ENCODE measurements at regions not wholly inside any gene's neighbourhood (a gene's known extent, or its start where the extent isn't known, plus 50 kb on each side); places are given as distances from the start of the nearest gene placed in this dataset.

DNA sequence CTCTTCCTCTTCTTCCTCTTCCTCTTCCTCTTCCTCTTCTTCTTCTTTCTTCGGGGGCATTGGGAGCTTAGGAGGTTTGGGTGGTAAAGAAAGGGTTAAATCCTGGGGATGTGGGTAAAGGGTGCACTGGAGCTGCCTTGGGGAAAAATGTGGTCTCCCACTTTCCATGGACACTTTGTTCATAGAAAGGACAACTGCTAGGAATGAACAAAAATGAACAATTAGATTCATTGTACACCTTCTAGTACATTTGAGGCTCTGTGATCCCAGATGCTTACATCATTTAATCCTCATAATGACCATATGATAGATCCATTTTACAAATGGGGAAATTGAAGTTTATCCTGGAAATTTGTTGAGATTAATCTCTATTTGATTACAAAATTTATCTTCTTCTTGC, 699.7 kb downstream of the TUSC7 start:
- Mint-ChIP-seq H3K36me3 (no peaks in the 10 kb centered on the region), H3K27me3 (no peaks in the 10 kb centered on the region), H3K9me3 (no peaks in the 10 kb centered on the region), H3K27ac (no peak overlapping the region), H3K4me3 (no peak overlapping the region), H3K4me1 (ENCODE audit: low read depth) (no peaks in the 10 kb centered on the region)
- no peak for DNase-seq
- CTCF ChIA-PET = interaction anchor here (0.6 kb wide), 1 partner anchor 501 kb away, joined by 4 read pairs; no protein-coding TSS in a partner anchor
- intact Hi-C loops (cut with micrococcal nuclease) = no loop called here
- POLR2A ChIA-PET = no interaction called here

DNA sequence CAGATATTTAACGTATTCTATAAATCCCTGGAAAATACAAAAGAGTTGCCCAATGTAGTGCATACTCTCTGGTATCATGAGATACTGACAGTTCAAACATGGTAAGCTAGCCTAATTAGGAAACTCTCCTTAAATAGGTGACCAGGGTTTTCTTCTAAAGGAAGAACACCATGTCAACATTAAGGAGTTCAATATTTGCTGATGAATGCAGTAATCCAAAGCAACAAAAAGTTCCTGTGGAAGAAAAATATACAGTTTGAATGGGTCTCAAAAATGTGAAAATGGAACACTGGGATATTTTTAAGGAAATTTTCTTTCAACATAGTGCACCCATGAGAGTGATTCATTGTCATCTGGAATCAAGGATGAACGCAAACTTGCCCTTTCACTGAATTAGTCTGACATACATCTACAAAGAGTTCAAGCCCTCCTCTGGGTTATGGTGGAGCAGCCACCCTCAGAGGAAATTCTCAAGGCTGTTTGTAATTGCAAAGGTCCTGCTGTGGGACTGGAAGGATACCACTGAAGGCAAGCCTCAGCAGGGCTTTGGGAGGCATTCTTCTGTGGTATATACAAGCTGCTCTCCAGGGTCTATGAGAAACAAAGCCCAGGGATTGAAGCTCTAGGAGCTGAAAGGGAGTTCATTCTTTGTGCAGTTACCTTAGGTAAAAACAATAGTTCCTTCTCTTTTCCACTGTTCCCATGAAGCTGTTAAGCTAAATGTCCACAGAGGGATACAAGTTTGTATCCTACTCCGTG, 700.3 kb downstream of the TUSC7 start:
- Mint-ChIP-seq H3K4me1 (ENCODE audit: low read depth) (no peaks in the 10 kb centered on the region), H3K4me3 (no peak overlapping the region), H3K27ac (no peak overlapping the region), H3K36me3 (no peaks in the 10 kb centered on the region), H3K27me3 (no peaks in the 10 kb centered on the region), H3K9me3 (no peaks in the 10 kb centered on the region)
- DNase-seq = no peak
- intact Hi-C loops (cut with micrococcal nuclease) = no loop called here
- CTCF ChIA-PET = interaction anchor here (0.6 kb wide), 1 partner anchor 500 kb away, joined by 4 read pairs; no protein-coding TSS in a partner anchor
- POLR2A ChIA-PET = no interaction called here

DNA sequence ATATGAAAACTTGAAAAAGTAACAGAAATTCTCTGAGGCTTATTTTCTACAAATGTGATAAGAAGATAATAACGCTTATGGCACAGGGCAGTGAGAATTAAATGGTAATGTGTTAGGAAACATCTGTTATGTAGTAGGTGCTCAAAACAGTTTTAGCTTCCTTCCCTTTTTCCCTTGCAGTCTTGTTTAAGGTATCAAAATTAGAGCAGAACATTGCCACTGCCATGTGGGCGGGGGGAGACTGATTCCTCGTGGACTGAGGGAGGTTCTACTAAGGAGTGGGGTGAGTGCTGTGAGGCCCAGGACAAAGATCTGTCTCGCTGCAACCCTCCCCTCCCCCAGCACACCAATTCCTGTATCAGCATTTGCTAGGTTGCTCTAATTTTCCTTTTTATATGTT, 702.4 kb downstream of the TUSC7 start:
- ChIA-PET CTCF (no interaction called here), POLR2A (no interaction called here)
- intact Hi-C loops (cut with micrococcal nuclease) = no loop called here
- H3K36me3 Mint-ChIP-seq = no peaks in the 10 kb centered on the region
- no peaks in the 10 kb centered on the region for H3K27me3 Mint-ChIP-seq
- H3K9me3 Mint-ChIP-seq = no peaks in the 10 kb centered on the region
- H3K4me1 Mint-ChIP-seq (ENCODE audit: low read depth) = no peaks in the 10 kb centered on the region
- no peak overlapping the region for H3K27ac Mint-ChIP-seq
- H3K4me3 Mint-ChIP-seq = no peak overlapping the region
- DNase-seq = no peak

DNA sequence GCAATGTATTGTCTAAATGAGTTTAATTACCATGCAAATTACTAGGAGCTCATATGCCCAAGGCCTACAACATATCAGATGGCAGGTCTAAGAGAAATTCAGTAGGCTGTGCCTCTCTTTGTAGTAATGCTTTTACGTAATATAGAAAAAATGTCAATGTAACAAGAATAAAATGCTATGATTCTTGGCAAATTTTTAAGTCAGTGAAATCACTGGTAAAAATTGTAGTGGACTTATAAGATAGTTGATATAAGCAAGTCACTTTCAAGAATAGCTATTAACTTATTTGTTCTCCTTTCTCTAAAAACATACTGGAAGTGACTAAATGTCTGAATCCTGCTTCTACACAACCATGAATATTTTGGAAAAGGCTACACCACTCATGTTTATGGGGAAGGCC, 707.8 kb downstream of the TUSC7 start:
- no peak overlapping the region for H3K27ac Mint-ChIP-seq
- H3K4me3 Mint-ChIP-seq = no peak overlapping the region
- intact Hi-C loops (cut with micrococcal nuclease) = no loop called here
- no peaks in the 10 kb centered on the region for H3K27me3 Mint-ChIP-seq
- H3K9me3 Mint-ChIP-seq = peaks cover 2% of the 10 kb centered on the region
- CTCF ChIA-PET = interaction anchor here (0.6 kb wide), 1 partner anchor 968 kb away, joined by 3 read pairs; no protein-coding TSS in a partner anchor
- DNase-seq = no peak
- no peaks in the 10 kb centered on the region for H3K36me3 Mint-ChIP-seq
- POLR2A ChIA-PET = no interaction called here
- no peaks in the 10 kb centered on the region for H3K4me1 Mint-ChIP-seq (ENCODE audit: low read depth)

DNA sequence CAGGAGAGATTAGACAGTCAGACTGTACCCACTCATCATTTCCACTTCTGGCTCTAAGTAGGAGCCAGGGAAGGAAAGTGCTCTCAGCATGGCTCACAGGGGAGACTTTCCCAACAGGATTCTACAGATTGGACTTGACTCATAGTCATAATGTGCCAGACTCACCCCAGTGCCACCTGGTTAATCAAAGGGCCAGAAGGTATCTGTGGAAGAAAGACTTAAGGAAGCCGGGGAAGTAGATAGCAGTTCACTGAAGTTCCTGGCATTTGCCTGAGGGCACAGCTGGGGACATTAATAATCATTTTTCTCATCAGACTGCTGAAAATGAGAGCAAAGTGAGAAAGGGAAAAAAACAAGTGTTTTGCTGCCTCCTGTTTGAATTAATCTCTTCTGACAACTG, 717.5 kb downstream of the TUSC7 start:
- no peaks in the 10 kb centered on the region for H3K27me3 Mint-ChIP-seq
- no peak for DNase-seq
- peaks cover 2% of the 10 kb centered on the region for H3K9me3 Mint-ChIP-seq
- POLR2A ChIA-PET = no interaction called here
- intact Hi-C loops (cut with micrococcal nuclease) = no loop called here
- H3K36me3 Mint-ChIP-seq = no peaks in the 10 kb centered on the region
- no peak overlapping the region for H3K4me3 Mint-ChIP-seq
- no peaks in the 10 kb centered on the region for H3K4me1 Mint-ChIP-seq (ENCODE audit: low read depth)
- CTCF ChIA-PET = no interaction called here
- H3K27ac Mint-ChIP-seq = no peak overlapping the region

DNA sequence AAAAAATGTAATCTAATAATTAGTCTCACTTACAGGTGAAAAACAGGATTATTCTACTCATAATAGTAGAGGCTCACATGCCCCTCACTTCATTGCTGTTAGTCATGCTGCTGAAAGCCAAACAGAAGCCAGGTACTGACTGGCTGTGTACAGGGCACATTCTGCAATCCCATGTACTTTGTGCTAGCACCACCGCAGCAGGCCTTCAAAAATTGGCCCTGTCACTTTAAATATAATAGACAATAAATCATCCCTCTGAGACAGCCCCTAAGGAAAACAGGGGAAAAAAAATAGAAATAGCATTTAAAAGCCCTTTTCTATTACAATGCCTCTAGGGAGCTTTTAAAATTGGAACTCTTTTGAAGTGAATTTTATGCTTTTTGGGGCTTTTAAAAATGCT, 723.8 kb downstream of the TUSC7 start:
- no peak overlapping the region for H3K4me3 Mint-ChIP-seq
- H3K9me3 Mint-ChIP-seq = peaks cover 5% of the 10 kb centered on the region
- intact Hi-C loops (cut with micrococcal nuclease) = no loop called here
- no peak overlapping the region for H3K27ac Mint-ChIP-seq
- no peaks in the 10 kb centered on the region for H3K36me3 Mint-ChIP-seq
- CTCF ChIA-PET = no interaction called here
- H3K27me3 Mint-ChIP-seq = no peaks in the 10 kb centered on the region
- no peak for DNase-seq
- no peaks in the 10 kb centered on the region for H3K4me1 Mint-ChIP-seq (ENCODE audit: low read depth)
- POLR2A ChIA-PET = no interaction called here

DNA sequence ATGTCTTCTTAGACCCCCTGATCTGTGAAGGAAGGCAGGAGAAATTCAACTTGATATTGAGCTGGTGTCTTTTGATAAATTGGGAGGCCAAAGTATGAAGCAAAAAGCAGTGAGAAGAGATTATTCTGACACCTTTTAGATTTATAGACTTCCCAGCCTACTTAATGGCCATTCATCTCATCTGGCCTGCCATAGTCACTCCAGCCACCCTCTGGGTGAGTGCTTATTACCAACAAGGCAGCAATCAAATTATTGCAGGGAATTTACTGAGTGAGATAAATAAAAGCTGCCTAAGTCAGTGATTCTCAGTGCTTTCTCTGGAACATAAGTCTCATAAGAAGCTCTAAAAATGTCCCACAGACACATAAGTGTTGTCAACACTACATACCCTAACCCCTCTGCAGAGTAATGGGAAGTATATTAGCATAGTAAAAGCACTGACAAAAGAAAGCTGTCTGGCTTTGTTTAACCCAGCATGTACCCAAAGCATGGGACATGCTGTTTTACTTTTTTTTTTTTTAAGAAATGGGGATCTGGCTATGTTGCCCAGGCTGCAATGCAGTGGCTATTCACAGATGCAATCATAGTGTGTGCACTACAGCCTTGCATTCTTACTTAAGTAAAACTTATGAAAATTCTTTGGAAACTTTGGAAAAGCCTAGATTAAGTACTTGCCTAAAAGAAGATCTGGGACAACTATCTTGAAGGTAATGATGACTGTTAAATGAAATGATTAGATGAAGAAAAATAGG, 725.3 kb downstream of the TUSC7 start:
- Mint-ChIP-seq H3K36me3 (no peaks in the 10 kb centered on the region), H3K27ac (no peak overlapping the region), H3K4me3 (no peak overlapping the region), H3K9me3 (peaks cover 5% of the 10 kb centered on the region), H3K27me3 (no peaks in the 10 kb centered on the region), H3K4me1 (ENCODE audit: low read depth) (no peaks in the 10 kb centered on the region)
- DNase-seq = no peak
- intact Hi-C loops (cut with micrococcal nuclease) = no loop called here
- ChIA-PET CTCF (no interaction called here), POLR2A (interaction anchor here (0.7 kb wide), 1 partner anchor 1416 kb away, joined by 3 read pairs; no protein-coding TSS in a partner anchor)

DNA sequence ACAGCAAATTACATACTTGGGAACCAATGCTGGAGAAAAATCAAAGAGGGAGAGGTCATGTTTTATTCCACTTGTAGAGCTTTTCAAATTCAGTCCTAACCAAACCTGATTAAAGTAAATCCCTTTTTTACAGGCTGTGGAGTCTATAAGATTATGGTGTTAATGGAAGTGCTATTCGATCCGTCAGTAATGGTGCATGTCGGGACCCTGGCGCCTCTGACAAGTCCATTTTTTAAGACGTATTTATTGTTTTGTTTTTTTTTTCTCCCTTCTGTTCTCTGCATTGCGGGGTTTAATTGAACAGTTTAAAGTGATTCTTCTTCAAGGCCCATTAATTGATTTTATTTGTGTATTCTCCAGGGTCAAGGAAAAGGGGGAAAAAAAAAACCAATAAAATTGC, 725.9 kb downstream of the TUSC7 start:
- intact Hi-C loops (cut with micrococcal nuclease) = no loop called here
- Mint-ChIP-seq H3K36me3 (no peaks in the 10 kb centered on the region), H3K4me1 (ENCODE audit: low read depth) (no peaks in the 10 kb centered on the region), H3K27me3 (no peaks in the 10 kb centered on the region), H3K9me3 (peaks cover 5% of the 10 kb centered on the region), H3K4me3 (no peak overlapping the region), H3K27ac (no peak overlapping the region)
- no peak for DNase-seq
- ChIA-PET POLR2A (interaction anchor here (0.7 kb wide), 1 partner anchor 1417 kb away, joined by 3 read pairs; no protein-coding TSS in a partner anchor), CTCF (no interaction called here)

DNA sequence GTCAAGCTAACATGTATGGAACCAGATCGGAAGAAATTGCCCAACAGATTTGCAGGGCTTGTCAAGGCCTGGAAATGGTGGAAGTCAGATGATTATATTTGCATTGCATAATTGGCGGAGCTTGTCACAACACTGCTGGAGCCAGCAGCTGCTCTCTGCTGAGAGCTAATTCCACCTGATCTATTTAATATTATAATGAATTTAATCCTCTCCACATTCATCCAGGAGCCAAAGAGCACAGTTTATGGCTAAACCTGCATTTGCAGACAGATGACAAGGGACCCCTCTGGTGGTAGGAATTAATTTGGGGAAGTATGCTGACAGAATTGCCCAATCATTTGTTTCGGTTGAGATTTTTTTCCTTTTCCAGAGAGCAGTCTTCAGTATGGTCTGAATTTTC, 730.2 kb downstream of the TUSC7 start:
- DNase-seq = no peak
- no peaks in the 10 kb centered on the region for H3K27me3 Mint-ChIP-seq
- peaks cover 5% of the 10 kb centered on the region for H3K9me3 Mint-ChIP-seq
- intact Hi-C loops (cut with micrococcal nuclease) = no loop called here
- no peak overlapping the region for H3K27ac Mint-ChIP-seq
- H3K36me3 Mint-ChIP-seq = no peaks in the 10 kb centered on the region
- ChIA-PET CTCF (no interaction called here), POLR2A (no interaction called here)
- H3K4me3 Mint-ChIP-seq = no peak overlapping the region
- H3K4me1 Mint-ChIP-seq (ENCODE audit: low read depth) = no peaks in the 10 kb centered on the region

DNA sequence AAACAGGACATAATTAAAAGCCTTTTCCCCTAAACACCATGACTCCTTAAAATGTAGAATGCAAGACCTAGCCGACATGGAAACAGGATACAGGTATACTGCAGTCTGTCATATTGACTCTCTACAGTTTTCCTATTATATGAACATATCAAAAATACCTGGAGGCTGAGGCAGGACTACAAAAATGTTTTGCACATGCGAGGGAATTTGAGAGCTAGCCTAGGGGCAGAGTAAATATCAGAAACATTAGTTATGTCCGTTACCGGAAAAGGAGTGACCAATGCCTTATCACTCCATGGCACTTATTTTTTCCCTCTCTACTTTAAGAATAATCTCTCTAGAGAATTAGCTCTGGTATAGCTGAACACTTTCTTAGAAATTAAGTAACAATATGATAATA, 732.3 kb downstream of the TUSC7 start:
- no peak for DNase-seq
- no peaks in the 10 kb centered on the region for H3K9me3 Mint-ChIP-seq
- H3K27me3 Mint-ChIP-seq = no peaks in the 10 kb centered on the region
- H3K4me1 Mint-ChIP-seq (ENCODE audit: low read depth) = no peaks in the 10 kb centered on the region
- intact Hi-C loops (cut with micrococcal nuclease) = no loop called here
- H3K36me3 Mint-ChIP-seq = no peaks in the 10 kb centered on the region
- H3K27ac Mint-ChIP-seq = no peak overlapping the region
- ChIA-PET POLR2A (no interaction called here), CTCF (no interaction called here)
- no peak overlapping the region for H3K4me3 Mint-ChIP-seq

DNA sequence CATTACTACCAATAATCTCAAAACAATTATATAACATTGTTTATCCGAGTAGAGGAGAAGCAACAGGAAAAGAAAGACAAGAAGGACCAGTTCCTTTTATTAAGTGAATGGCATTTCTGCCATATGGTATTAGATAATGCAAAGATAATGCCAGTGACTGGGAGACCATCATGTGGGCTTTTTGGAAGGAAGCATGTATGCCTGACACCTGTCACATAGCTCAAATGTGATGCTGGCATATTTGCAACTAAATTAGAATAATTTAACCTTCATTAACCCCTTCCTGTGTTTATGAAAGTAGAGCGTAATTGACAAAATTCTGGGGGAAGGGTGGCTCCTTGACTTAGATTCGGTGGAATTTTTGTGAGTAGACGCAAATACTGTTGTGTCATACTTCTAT, 733.0 kb downstream of the TUSC7 start:
- Mint-ChIP-seq H3K4me1 (ENCODE audit: low read depth) (no peaks in the 10 kb centered on the region), H3K36me3 (no peaks in the 10 kb centered on the region), H3K27me3 (no peaks in the 10 kb centered on the region), H3K9me3 (no peaks in the 10 kb centered on the region), H3K27ac (no peak overlapping the region), H3K4me3 (no peak overlapping the region)
- ChIA-PET POLR2A (no interaction called here), CTCF (no interaction called here)
- DNase-seq = no peak
- intact Hi-C loops (cut with micrococcal nuclease) = no loop called here

DNA sequence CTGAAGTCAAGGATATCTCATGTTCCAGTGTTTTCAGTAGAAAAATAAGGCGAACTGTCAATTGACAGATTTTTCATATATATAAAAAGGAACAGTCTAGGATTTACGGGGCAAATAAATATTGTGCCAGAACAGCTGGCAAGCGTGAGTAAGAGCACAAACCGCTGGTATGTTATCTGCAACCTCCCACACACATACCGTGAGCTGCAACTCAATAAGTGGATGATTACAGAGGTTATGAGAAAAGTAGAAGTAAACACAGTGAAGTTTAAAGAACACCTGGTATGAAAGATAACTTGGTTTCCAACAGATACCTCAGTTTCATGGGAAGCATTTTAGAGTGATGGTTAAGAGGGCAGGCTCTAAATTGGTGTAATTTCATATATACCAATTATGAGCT, 733.4 kb downstream of the TUSC7 start:
- intact Hi-C loops (cut with micrococcal nuclease) = no loop called here
- no peak overlapping the region for H3K27ac Mint-ChIP-seq
- H3K36me3 Mint-ChIP-seq = no peaks in the 10 kb centered on the region
- H3K9me3 Mint-ChIP-seq = no peaks in the 10 kb centered on the region
- no peaks in the 10 kb centered on the region for H3K27me3 Mint-ChIP-seq
- POLR2A ChIA-PET = no interaction called here
- no peak overlapping the region for H3K4me3 Mint-ChIP-seq
- CTCF ChIA-PET = no interaction called here
- no peak for DNase-seq
- no peaks in the 10 kb centered on the region for H3K4me1 Mint-ChIP-seq (ENCODE audit: low read depth)

DNA sequence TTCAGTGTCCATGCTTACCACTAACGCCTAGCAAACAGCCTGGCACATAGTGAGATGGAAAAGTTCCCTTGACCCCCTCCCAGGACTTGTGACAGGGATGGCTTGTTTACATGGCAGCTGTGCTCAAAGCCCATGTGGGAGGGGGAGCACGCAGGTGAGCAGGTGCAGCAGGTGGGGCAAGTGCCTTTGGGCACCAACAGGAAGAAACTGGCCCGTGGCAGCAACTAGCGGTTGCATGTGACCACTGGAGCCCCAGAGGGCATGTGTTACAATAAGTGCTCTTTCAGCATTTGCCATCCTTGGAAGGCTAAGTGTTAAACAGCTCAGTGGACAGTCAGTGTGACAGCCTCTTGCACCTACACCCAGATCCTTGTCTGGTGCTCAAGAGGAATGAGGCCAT, 734.6 kb downstream of the TUSC7 start:
- Mint-ChIP-seq H3K27me3 (no peaks in the 10 kb centered on the region), H3K9me3 (no peaks in the 10 kb centered on the region), H3K4me3 (no peak overlapping the region), H3K36me3 (no peaks in the 10 kb centered on the region), H3K27ac (no peak overlapping the region), H3K4me1 (ENCODE audit: low read depth) (no peaks in the 10 kb centered on the region)
- ChIA-PET POLR2A (no interaction called here), CTCF (no interaction called here)
- intact Hi-C loops (cut with micrococcal nuclease) = no loop called here
- DNase-seq = no peak
